ENCODE measurements at regions not wholly inside any gene's neighbourhood (a gene's known extent, or its start where the extent isn't known, plus 50 kb on each side); places are given as distances from the start of the nearest gene placed in this dataset.
"Not testable (repeated sequence)": the region's sequence is repeated elsewhere in the genome, so short reads cannot be mapped to it uniquely, and the experiment has no call there.

- H3K4me1 ChIP-seq (ENCODE audit: control insufficient read depth in 1 of 2, insufficient read depth in 2 of 2, low read depth in 1 of 2, low read length in 1 of 2): no peaks in the 10 kb centered on the region; a peak in 1 of 4 replicates
- H4K20me1 ChIP-seq (ENCODE audit: insufficient read depth): no peaks in the 10 kb centered on the region
- no peaks in the 10 kb centered on the region for H3K36me3 ChIP-seq (replicated peaks in 1 of 2; ENCODE audit: control insufficient read depth in 1 of 2, insufficient read depth in 2 of 2, low read length in 1 of 2)
- CTCF ChIA-PET: no interaction called here
- no peaks in the 10 kb centered on the region for H3K9me3 ChIP-seq
- no peak overlapping the region for H3K9ac ChIP-seq
- DNase-seq: no peak
- H3K9me2 ChIP-seq: no peaks in the 10 kb centered on the region
- WGBS (ENCODE audit: low lambda C conversion rate): 66% methylated on average over 2 of the region's 2 CpGs
- peak overlapping the region; percentile 0; the same call in 1 of the 2 replicates for H2AFZ ChIP-seq (ENCODE audit: low read depth)
- no peaks in the 10 kb centered on the region for H3K79me2 ChIP-seq (ENCODE audit: insufficient read depth)
- TF ChIP-seq POLR2AphosphoS5 (IDR thresholded peaks at IDR 0.05; ENCODE audit: low read depth, low read length): no peak
- no peak for TF ChIP-seq SIN3A (IDR thresholded peaks at IDR 0.05; ENCODE audit: borderline replicate concordance, low read depth, low read length)
- TF ChIP-seq USF2 (IDR thresholded peaks at IDR 0.05; ENCODE audit: borderline replicate concordance, low read depth, low read length): no peak
- no peak for TF ChIP-seq CHD2 (IDR thresholded peaks at IDR 0.05; ENCODE audit: low read length, partially characterized antibody)
- no peak for TF ChIP-seq IRF3 (IDR thresholded peaks at IDR 0.05; ENCODE audit: low read depth, low read length)
- no peak for TF ChIP-seq REST (IDR thresholded peaks at IDR 0.05; ENCODE audit: low read depth, low read length)
- TF ChIP-seq MAX (IDR thresholded peaks at IDR 0.05; ENCODE audit: low read depth): no peak
- no peak for TF ChIP-seq FOSL2 (IDR thresholded peaks at IDR 0.05; ENCODE audit: borderline replicate concordance, low read depth)
- TF ChIP-seq USF1 (IDR thresholded peaks at IDR 0.05; ENCODE audit: borderline replicate concordance, low read depth): no peak
- TF ChIP-seq RFX5 (IDR thresholded peaks at IDR 0.05; ENCODE audit: low read length): no peak
- TF ChIP-seq GATA2 (CRISPR knock-in tag; IDR thresholded peaks at IDR 0.05): no peak
- TF ChIP-seq RXRA (IDR thresholded peaks at IDR 0.05; ENCODE audit: borderline replicate concordance, low read depth): no peak
- no peak for TF ChIP-seq TAF1 (IDR thresholded peaks at IDR 0.05; ENCODE audit: borderline replicate concordance, low read depth, low read length)
- TF ChIP-seq GABPA (IDR thresholded peaks at IDR 0.05; ENCODE audit: low read depth): no peak
- no peak for TF ChIP-seq RAD21 (IDR thresholded peaks at IDR 0.05; ENCODE audit: low read length)
- TF ChIP-seq MXI1 (IDR thresholded peaks at IDR 0.05; ENCODE audit: low read depth, low read length): no peak
- no peak for TF ChIP-seq TEAD4 (IDR thresholded peaks at IDR 0.05; ENCODE audit: borderline replicate concordance, insufficient read depth)
- POLR2A ChIA-PET: no interaction called here
- H3F3A ChIP-seq (replicated peaks; ENCODE audit: insufficient read depth): no peaks in the 10 kb centered on the region
- H3K27me3 ChIP-seq (ENCODE audit: insufficient read depth): no peaks in the 10 kb centered on the region
- H3K4me2 ChIP-seq: no peak overlapping the region
- no peak overlapping the region for H3K4me3 ChIP-seq (ENCODE audit: low read depth in 2 of 2, low read length in 1 of 2)
- no peak overlapping the region for H3K27ac ChIP-seq (ENCODE audit: low read depth in 2 of 2, low read length in 1 of 2)
Observed at GRCh38 chr7:84921154-84921553, 265.7 kb downstream of the SEMA3D start.

GRCh38 chr7:84916973-84917372 is 269.9 kb downstream of the SEMA3D start:
- H3K4me1 ChIP-seq (ENCODE audit: control insufficient read depth in 1 of 2, insufficient read depth in 2 of 2, low read depth in 1 of 2, low read length in 1 of 2); H3K27me3 ChIP-seq (ENCODE audit: insufficient read depth); H3K4me2 ChIP-seq; H3K27ac ChIP-seq (ENCODE audit: low read depth in 2 of 2, low read length in 1 of 2); H3K9me2 ChIP-seq; H4K20me1 ChIP-seq (ENCODE audit: insufficient read depth); H3K4me3 ChIP-seq (ENCODE audit: low read depth in 2 of 2, low read length in 1 of 2); H3K9me3 ChIP-seq; H3K9ac ChIP-seq; POLR2A ChIA-PET; H2AFZ ChIP-seq (ENCODE audit: low read depth); DNase-seq; H3K79me2 ChIP-seq (ENCODE audit: insufficient read depth); H3K36me3 ChIP-seq (replicated peaks in 1 of 2; ENCODE audit: control insufficient read depth in 1 of 2, insufficient read depth in 2 of 2, low read length in 1 of 2); H3F3A ChIP-seq (replicated peaks; ENCODE audit: insufficient read depth): not testable (repeated sequence)
- CTCF ChIA-PET: interaction anchor here (1.2 kb wide), 1 partner anchor 11 kb away, joined by 3 read pairs; no protein-coding TSS in a partner anchor
- WGBS (ENCODE audit: low lambda C conversion rate): 94% methylated on average over 8 of the region's 8 CpGs
